NB4 (cell line): ENCODE measurements at regions not wholly inside any gene's neighbourhood (a gene's known extent, or its start where the extent isn't known, plus 50 kb on each side); places are given as distances from the start of the nearest gene placed in this dataset.

Experiments used
- CTCF ChIP-seq: IDR thresholded peaks from one replicate; pipeline ENCODE4 v1.5.1; 2012; ENCODE audit warnings: low read depth, low read length
- POLR2A ChIP-seq: IDR thresholded peaks from 2 replicates; pipeline ENCODE4 v1.6.1; 2011; ENCODE audit warnings: mild to moderate bottlenecking; ENCODE audit not compliant: insufficient read length; ENCODE audit errors: extremely low read depth

- TF ChIP-seq CTCF (no peak), POLR2A (no peak)
These were observed 108.6 kb downstream of the C17orf67 start for GRCh38 chr17:56725144-56725543.
